ENCODE measurements at regions not wholly inside any gene's neighbourhood (a gene's known extent, or its start where the extent isn't known, plus 50 kb on each side); places are given as distances from the start of the nearest gene placed in this dataset.

- no peak for DNase-seq
- no peak overlapping the region for H3K27ac ChIP-seq
- no peak overlapping the region for H3K4me3 ChIP-seq
- no peak overlapping the region for H2AFZ ChIP-seq
- H3K79me2 ChIP-seq (ENCODE audit: insufficient read depth), result no peaks in the 10 kb centered on the region
- H3K9ac ChIP-seq, result no peak overlapping the region
- no peaks in the 10 kb centered on the region for H3K36me3 ChIP-seq (ENCODE audit: low read depth)
- H3K9me2 ChIP-seq (ENCODE audit: insufficient read depth), result no peaks in the 10 kb centered on the region
- H3K4me2 ChIP-seq (ENCODE audit: unreplicated experiment), result no peak overlapping the region
- H3K4me1 ChIP-seq (ENCODE audit: insufficient read depth), result no peaks in the 10 kb centered on the region
- no peaks in the 10 kb centered on the region for H3F3A ChIP-seq (ENCODE audit: insufficient read depth)
- H4K20me1 ChIP-seq (ENCODE audit: insufficient read depth), result no peaks in the 10 kb centered on the region
- in situ Hi-C loops (cut with MboI), result no loop called here
- no peaks in the 10 kb centered on the region for H3K27me3 ChIP-seq (replicated peaks; ENCODE audit: insufficient read depth)
- TF ChIP-seq EZH2phosphoT487 (IDR thresholded peaks at IDR 0.05; ENCODE audit: insufficient read depth, low read depth) (no peak), EZH2 (IDR thresholded peaks at IDR 0.05; ENCODE audit: insufficient read depth, poor library complexity, severe bottlenecking) (no peak)
- H3K9me3 ChIP-seq (ENCODE audit: low read depth), result no peaks in the 10 kb centered on the region
- WGBS, 2 experiments (ENCODE audit: low coverage in 1 of 2, low lambda C conversion rate in 2 of 2, missing lambda C conversion rate in 2 of 2), result 5 to 6% methylated on average over 3 of the region's 3 CpGs
Observed at GRCh38 chr2:183347969-183348368, 223.7 kb downstream of the NUP35 start.

DNA sequence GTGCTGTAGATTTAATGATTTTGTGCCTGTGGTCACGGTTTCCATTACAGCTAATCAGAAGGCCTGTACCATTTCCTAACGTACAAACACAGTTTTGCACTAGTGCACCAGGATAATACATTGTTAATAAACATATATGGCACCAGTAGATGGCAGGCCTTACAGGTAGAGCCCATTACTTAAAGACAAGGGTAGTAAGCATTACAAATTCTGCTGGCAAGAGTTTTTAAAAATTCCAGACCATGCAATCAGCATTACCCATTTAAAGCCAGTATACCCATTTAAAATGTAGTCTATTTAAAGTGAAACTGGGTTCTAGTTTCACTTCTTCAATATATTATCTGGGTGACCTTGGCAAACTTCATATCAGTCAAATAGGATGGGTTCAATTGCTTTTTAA, 224.2 kb downstream of the NUP35 start:
- TF ChIP-seq EZH2phosphoT487 (IDR thresholded peaks at IDR 0.05; ENCODE audit: insufficient read depth, low read depth) (no peak), EZH2 (IDR thresholded peaks at IDR 0.05; ENCODE audit: insufficient read depth, poor library complexity, severe bottlenecking) (no peak)
- H3K79me2 ChIP-seq (ENCODE audit: insufficient read depth), result no peaks in the 10 kb centered on the region
- H3K36me3 ChIP-seq (ENCODE audit: low read depth), result no peaks in the 10 kb centered on the region
- no peak overlapping the region for H3K4me3 ChIP-seq
- 43 to 55% methylated on average over 2 of the region's 2 CpGs for WGBS, 2 experiments (ENCODE audit: low coverage in 1 of 2, low lambda C conversion rate in 2 of 2, missing lambda C conversion rate in 2 of 2)
- no peak overlapping the region for H2AFZ ChIP-seq
- H3K9me3 ChIP-seq (ENCODE audit: low read depth), result no peaks in the 10 kb centered on the region
- H3K4me2 ChIP-seq (ENCODE audit: unreplicated experiment), result no peak overlapping the region
- H3K27me3 ChIP-seq (replicated peaks; ENCODE audit: insufficient read depth), result no peaks in the 10 kb centered on the region
- H3K9me2 ChIP-seq (ENCODE audit: insufficient read depth), result no peaks in the 10 kb centered on the region
- H4K20me1 ChIP-seq (ENCODE audit: insufficient read depth), result no peaks in the 10 kb centered on the region
- H3K4me1 ChIP-seq (ENCODE audit: insufficient read depth), result no peaks in the 10 kb centered on the region
- H3K9ac ChIP-seq, result no peak overlapping the region
- H3F3A ChIP-seq (ENCODE audit: insufficient read depth), result no peaks in the 10 kb centered on the region
- in situ Hi-C loops (cut with MboI), result no loop called here
- DNase-seq, result no peak
- no peak overlapping the region for H3K27ac ChIP-seq

GRCh38 chr2:183349091-183349490, 224.8 kb downstream of the NUP35 start:
- no peaks in the 10 kb centered on the region for H3K79me2 ChIP-seq (ENCODE audit: insufficient read depth)
- H3K9ac ChIP-seq, result no peak overlapping the region
- no peaks in the 10 kb centered on the region for H4K20me1 ChIP-seq (ENCODE audit: insufficient read depth)
- no peaks in the 10 kb centered on the region for H3F3A ChIP-seq (ENCODE audit: insufficient read depth)
- WGBS, 2 experiments (ENCODE audit: low coverage in 1 of 2, low lambda C conversion rate in 2 of 2, missing lambda C conversion rate in 2 of 2), result 25 to 30% methylated on average over 7 of the region's 7 CpGs
- H3K9me2 ChIP-seq (ENCODE audit: insufficient read depth), result no peaks in the 10 kb centered on the region
- no peak overlapping the region for H2AFZ ChIP-seq
- no peaks in the 10 kb centered on the region for H3K27me3 ChIP-seq (replicated peaks; ENCODE audit: insufficient read depth)
- no peaks in the 10 kb centered on the region for H3K9me3 ChIP-seq (ENCODE audit: low read depth)
- no peaks in the 10 kb centered on the region for H3K4me1 ChIP-seq (ENCODE audit: insufficient read depth)
- no peak overlapping the region for H3K4me2 ChIP-seq (ENCODE audit: unreplicated experiment)
- no peak overlapping the region for H3K4me3 ChIP-seq
- DNase-seq, result no peak
- TF ChIP-seq EZH2 (IDR thresholded peaks at IDR 0.05; ENCODE audit: insufficient read depth, poor library complexity, severe bottlenecking) (no peak), EZH2phosphoT487 (IDR thresholded peaks at IDR 0.05; ENCODE audit: insufficient read depth, low read depth) (no peak)
- no peaks in the 10 kb centered on the region for H3K36me3 ChIP-seq (ENCODE audit: low read depth)
- no peak overlapping the region for H3K27ac ChIP-seq
- in situ Hi-C loops (cut with MboI), result no loop called here

DNA sequence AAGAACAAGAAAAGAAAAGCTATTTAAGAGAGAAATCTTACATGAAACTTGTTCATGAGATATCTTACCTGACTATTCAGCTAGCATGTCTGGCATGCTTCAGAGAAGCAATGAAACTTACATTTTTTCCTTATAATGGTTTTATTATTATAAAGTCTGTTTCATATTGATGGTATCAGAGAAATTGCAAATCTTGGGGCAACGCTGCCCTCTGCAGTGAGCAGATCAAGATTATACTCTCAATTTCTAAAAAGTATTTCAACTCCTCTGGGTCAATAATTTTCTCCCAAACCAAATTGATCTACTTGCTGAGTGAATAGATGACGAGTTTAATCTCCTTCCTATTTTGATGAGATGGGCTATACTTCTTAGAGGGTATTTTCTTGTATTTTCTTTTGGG, 235.6 kb downstream of the NUP35 start:
- Histone ChIP-seq H3K27me3 (replicated peaks; ENCODE audit: insufficient read depth) (no peaks in the 10 kb centered on the region), H3F3A (ENCODE audit: insufficient read depth) (no peaks in the 10 kb centered on the region), H3K27ac (no peak overlapping the region), H3K4me3 (no peak overlapping the region), H3K36me3 (ENCODE audit: low read depth) (no peaks in the 10 kb centered on the region), H3K79me2 (ENCODE audit: insufficient read depth) (no peaks in the 10 kb centered on the region), H2AFZ (no peak overlapping the region), H3K4me2 (ENCODE audit: unreplicated experiment) (no peak overlapping the region), H4K20me1 (ENCODE audit: insufficient read depth) (no peaks in the 10 kb centered on the region), H3K4me1 (ENCODE audit: insufficient read depth) (no peaks in the 10 kb centered on the region), H3K9me3 (ENCODE audit: low read depth) (no peaks in the 10 kb centered on the region), H3K9me2 (ENCODE audit: insufficient read depth) (no peaks in the 10 kb centered on the region), H3K9ac (no peak overlapping the region)
- in situ Hi-C loops (cut with MboI), result no loop called here
- 15 to 16% methylated on average over 2 of the region's 2 CpGs for WGBS, 2 experiments (ENCODE audit: low coverage in 1 of 2, low lambda C conversion rate in 2 of 2, missing lambda C conversion rate in 2 of 2)
- DNase-seq, result peak; percentile 24
- no peak for TF ChIP-seq EZH2 (IDR thresholded peaks at IDR 0.05; ENCODE audit: insufficient read depth, poor library complexity, severe bottlenecking)
- TF ChIP-seq EZH2phosphoT487 (IDR thresholded peaks at IDR 0.05; ENCODE audit: insufficient read depth, low read depth), result no peak

- H4K20me1 ChIP-seq (ENCODE audit: insufficient read depth), result no peaks in the 10 kb centered on the region
Observed at GRCh38 chr2:183371545-183371944, 247.3 kb downstream of the NUP35 start.

More at GRCh38 chr2:183371545-183371944, 247.3 kb downstream of the NUP35 start:
- Histone ChIP-seq H3K9ac (no peak overlapping the region), H3F3A (ENCODE audit: insufficient read depth) (no peaks in the 10 kb centered on the region), H3K9me3 (ENCODE audit: low read depth) (no peaks in the 10 kb centered on the region), H3K36me3 (ENCODE audit: low read depth) (no peaks in the 10 kb centered on the region), H3K79me2 (ENCODE audit: insufficient read depth) (no peaks in the 10 kb centered on the region), H3K9me2 (ENCODE audit: insufficient read depth) (0 out of 2 replicates have a peak, but pooled peaks cover 3% of the 10 kb centered on the region), H3K27me3 (replicated peaks; ENCODE audit: insufficient read depth) (no peaks in the 10 kb centered on the region), H3K27ac (no peak overlapping the region), H3K4me2 (ENCODE audit: unreplicated experiment) (no peak overlapping the region), H3K4me1 (ENCODE audit: insufficient read depth) (no peaks in the 10 kb centered on the region), H2AFZ (no peak overlapping the region), H3K4me3 (no peak overlapping the region)
- TF ChIP-seq EZH2 (IDR thresholded peaks at IDR 0.05; ENCODE audit: insufficient read depth, poor library complexity, severe bottlenecking), result no peak
- no peak for TF ChIP-seq EZH2phosphoT487 (IDR thresholded peaks at IDR 0.05; ENCODE audit: insufficient read depth, low read depth)
- no peak for DNase-seq
- in situ Hi-C loops (cut with MboI), result no loop called here

All from GM23248 (cell line).